GM12892 (cell line): ENCODE measurements at regions not wholly inside any gene's neighbourhood (a gene's known extent, or its start where the extent isn't known, plus 50 kb on each side); places are given as distances from the start of the nearest gene placed in this dataset.
A peak's percentile ranks its signal among the peaks of the same experiment; 100 is the strongest.
"Not testable (repeated sequence)": the region's sequence is repeated elsewhere in the genome, so short reads cannot be mapped to it uniquely, and the experiment has no call there.

Source experiments
- DNase-seq: peaks from one replicate; pipeline ENCODE4 v3.0.0; 2011; ENCODE audit not compliant: insufficient read length
- FAIRE-seq: peaks from 2 replicates; lab custom pipeline; 2011; peaks lifted over from hg19 to GRCh38; lab: Jason Lieb, UNC
- POLR2A ChIP-seq: IDR thresholded peaks from 2 replicates; pipeline ENCODE4 v1.6.1; 2011; ENCODE audit warnings: low read depth, low read length, control low read depth
- POLR2AphosphoS5 ChIP-seq: IDR thresholded peaks from 2 replicates; pipeline ENCODE4 v1.6.1; 2011; ENCODE audit warnings: low read depth, low read length, control low read depth
- TAF1 ChIP-seq: IDR thresholded peaks from 2 replicates; pipeline ENCODE4 v1.6.1; 2011; ENCODE audit warnings: low read depth, mild to moderate bottlenecking, control low read depth, low read length, borderline replicate concordance

DNA sequence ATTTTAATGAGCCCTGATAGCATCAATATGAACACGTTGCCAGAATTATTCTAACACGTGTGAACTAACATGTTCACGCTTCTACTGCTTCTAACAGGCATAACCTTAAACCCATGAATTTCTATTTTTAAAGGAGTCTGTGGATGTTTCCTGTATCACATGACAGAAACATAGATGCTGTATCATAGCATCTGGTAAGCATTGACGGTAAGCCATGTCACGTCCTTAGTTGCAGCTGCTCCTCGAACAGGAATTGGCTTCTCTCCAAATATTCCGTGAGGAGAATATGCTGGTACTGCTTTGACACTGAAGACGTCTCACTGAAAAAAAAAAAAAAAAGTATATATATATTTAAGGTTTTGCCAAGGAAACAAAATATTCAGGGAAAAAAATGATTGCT, 105.1 kb upstream of the MXRA5 start:
- DNase-seq (no peak), FAIRE-seq (no peak)
- TF ChIP-seq POLR2AphosphoS5 (no peak), TAF1 (no peak), POLR2A (no peak)

DNA sequence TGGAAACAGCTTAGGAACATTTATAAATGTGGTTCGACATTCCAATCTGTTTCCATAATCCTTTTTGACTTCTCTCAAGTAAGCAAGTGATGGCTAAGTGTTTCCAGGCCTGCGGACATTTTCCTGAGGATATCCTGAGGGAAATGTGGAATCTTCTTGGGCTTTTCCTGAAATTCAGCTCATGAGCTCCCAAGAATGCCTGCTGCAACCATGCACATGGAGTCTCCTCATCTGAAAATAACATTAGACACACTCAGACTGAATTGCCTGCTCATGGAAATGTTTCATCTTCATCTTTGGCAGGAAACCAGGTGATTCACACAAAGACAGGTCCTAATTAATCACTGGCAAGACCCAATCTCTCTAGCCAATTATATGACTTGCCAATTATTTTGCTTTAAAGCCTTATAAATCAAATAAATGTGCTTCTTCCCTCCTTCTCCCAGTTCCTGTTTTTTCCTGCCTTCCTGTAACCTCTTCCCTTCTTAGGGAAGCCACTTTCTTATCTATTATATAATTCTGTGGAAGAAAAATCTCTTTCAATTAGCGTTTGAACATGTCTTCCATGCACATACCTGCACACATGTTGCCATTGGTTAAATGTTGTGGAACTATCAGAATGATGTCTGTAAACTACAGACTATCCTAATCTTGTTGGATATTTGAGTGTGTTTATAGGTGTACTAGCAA, 104.6 kb upstream of the MXRA5 start:
- TF ChIP-seq TAF1: no peak
- TF ChIP-seq POLR2A: no peak
- TF ChIP-seq POLR2AphosphoS5: no peak
- no peak for DNase-seq
- FAIRE-seq: no peak

DNA sequence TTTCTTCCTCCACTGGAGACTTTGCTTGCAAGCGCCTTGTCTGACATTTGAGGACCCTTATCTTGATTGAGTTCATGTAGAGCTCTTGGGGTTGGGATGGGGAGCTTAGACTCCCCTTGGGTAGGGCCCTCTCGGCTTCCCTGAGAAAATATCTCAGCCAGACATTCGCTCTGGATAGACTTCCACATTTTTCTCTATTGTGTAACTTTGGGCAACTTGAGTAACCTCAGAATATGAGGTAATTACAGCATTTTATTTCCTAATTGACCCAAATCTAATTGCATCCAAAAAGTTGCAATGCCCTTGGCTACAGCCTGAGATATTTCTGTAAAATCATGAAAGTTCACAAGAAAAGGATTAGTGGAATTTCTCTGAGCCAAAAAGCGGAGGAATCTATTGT, 102.8 kb upstream of the MXRA5 start:
- DNase-seq (no peak), FAIRE-seq (no peak)
- TF ChIP-seq TAF1 (no peak), POLR2A (no peak), POLR2AphosphoS5 (no peak)

DNA sequence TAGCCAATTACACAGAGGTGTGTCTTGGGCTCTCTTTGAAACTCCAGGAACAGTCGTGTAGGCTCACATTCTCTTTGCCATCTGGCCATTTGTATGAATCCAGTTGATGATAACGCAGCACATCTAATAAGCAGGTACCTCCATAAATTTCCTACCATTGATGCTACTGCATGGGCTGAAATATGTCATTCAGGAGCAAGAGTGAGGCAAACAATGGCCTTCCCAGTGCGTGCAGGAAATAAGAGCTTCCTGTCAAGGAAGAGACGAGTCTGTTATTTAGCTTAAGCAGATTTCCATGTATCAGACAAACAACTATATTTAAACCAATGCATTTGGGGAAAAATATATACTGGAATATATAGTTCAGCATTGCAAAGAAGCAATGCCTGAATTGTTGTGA, 102.1 kb upstream of the MXRA5 start:
- TF ChIP-seq POLR2AphosphoS5: no peak
- no peak for TF ChIP-seq POLR2A
- TF ChIP-seq TAF1: no peak
- DNase-seq: no peak
- FAIRE-seq: no peak

DNA sequence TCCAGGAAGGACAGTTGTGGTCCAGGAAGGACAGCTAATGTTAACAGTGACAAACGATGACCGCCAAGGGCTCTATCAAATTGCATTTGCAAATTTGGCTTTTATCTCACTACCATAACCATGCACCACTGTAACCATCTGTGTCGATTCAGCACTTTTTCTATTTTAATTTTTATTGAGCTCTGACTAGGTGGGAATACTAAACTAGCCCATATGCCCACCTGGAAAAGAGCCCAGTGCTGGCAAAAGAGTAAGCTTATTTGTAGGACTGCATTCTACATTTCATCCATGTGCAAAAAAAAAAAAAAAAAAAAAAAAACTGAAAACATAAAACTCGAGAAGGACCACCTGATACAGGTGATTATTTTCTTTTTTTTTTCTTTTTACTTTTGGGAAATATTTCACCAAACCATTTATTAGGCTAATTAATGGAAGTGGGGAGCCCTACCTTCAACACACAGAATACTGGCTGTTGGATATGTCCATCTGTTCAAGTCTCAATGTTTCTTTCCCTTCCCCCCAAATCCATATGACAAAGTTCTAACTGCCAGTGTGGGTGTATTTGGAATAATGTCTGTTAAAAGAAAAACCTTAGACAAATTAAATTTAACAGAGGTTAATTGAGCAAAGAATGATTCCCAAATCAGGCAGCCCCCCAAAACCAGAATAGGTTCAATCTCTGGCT, 99.5 kb upstream of the MXRA5 start:
- FAIRE-seq (no peak), DNase-seq (no peak)
- TF ChIP-seq POLR2AphosphoS5: no peak
- TF ChIP-seq TAF1: no peak
- TF ChIP-seq POLR2A: no peak

DNA sequence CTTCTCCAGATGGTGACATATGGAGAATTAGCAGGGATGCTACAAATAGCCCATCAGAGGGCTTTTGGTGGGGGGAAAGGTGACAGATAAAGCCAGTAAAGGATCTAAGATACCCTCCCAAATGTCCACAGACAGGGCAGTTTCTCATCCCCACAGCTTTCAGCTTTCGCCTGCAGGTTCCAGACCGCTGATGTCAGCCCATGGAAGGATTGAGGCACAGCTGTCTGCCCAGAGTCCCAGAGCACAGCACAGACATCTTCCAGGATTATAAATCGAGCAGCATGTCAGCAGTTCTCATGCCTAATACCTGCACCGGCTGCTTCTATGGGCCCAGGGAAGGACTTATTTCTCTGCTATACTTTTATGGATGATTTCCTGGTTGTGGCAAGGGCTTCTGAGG, 96.7 kb upstream of the MXRA5 start:
- no peak for TF ChIP-seq POLR2AphosphoS5
- no peak for TF ChIP-seq POLR2A
- TF ChIP-seq TAF1: no peak
- no peak for FAIRE-seq
- no peak for DNase-seq

DNA sequence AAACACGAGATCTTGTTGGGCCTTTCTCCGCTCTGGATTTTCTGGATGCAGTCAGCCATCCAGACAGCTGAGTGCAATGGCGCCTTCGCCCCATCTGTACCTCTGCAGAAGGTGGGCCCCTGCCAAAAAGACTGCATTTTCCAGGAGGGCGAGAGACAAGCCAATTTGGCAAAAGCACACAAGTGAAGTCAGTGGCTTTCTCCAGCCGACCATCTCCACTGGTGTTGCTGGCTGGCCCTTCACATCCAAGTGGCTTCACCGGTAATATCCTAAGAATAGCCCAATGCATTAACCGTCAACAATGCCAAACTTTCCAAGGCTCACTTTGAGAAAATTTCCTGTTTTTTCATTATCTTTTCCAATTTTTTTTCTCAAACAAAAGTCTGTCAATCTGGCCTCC, 96.2 kb upstream of the MXRA5 start:
- DNase-seq (no peak), FAIRE-seq (no peak)
- TF ChIP-seq POLR2AphosphoS5 (no peak), POLR2A (no peak), TAF1 (no peak)

DNA sequence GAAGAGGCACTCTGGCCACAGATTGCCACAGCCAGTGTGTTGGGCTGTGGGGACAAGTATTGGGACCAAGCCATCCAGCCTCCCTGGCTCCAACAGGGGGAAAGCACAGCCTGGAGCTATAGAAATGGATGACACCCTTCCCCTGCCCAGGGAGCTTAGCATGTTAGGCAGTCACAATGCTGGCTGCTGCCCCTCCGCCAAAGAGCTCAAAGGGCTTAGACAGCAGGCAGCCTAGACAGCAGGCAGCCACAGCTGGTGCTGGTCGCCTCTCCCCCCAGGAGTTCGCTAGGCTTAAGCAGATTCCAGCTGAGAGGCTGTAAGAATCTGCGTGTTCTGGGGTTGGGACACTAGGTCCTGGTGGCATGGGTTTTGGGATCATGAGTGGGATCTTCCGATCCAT, 94.5 kb upstream of the MXRA5 start:
- TF ChIP-seq POLR2A (no peak), POLR2AphosphoS5 (no peak), TAF1 (no peak)
- DNase-seq (no peak), FAIRE-seq (no peak)

DNA sequence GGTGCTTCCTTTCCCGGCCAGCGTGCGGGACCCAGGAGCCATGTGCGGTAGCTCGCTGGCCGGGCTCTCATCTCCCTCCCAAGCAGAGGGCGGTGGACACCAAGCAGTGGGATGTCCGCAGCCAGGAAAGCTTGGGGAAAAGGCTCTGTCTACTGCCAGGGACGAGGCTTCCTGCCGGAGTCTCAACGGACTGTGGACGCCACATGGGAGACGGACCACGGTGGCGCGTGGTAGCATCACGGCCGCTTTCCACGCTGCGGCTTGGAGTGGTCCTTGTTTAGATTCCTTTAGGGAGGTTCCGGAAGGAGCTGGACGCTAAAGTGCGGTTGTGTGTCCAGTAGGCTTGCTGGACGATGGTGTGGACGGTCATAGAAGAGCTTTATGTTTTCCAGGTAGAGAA, 89.5 kb upstream of the MXRA5 start:
- not testable (repeated sequence) for FAIRE-seq

DNA sequence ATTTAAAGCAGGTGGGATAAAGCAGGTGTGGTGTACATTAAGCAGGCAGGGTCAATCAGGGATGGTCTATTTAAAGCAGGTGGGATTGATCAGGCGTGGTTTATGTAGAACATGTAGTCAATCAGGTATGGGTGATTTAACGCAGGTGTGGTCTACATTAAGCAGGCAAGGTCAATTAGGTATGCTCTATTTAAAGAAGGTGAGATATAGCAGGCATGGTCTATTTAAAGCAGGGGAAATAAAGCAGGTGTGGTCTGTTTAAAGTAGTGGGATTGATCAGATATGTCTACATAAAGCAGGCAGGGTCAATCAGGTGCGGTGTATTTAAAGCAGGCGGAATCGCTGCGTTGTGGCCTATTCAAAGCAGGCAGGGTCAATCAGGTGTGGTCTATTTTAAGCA, 88.6 kb upstream of the MXRA5 start:
- DNase-seq (no peak), FAIRE-seq (no peak)
- TF ChIP-seq TAF1 (no peak), POLR2AphosphoS5 (no peak), POLR2A (no peak)

More for the DNA sequence above, 89.5 kb upstream of the MXRA5 start:
- not testable (repeated sequence) for DNase-seq

DNA sequence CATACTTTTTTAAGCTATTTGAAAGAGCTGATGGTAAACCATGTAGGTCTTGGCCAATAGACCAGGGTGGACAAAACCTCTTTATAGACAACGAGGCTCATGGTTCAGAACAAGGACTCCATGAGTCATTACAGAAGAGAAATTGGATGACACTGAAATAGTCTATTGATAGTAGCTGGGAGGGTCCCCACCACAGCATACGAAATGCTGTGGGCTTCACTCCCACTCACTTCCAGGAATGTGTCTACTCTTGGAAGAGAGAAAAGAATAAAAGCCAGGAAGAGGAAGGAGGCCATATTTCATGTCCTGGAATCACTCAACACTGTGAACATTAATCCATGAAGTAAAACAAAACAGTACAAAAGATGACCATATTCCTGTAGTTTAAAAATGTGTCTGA, 82.3 kb upstream of the MXRA5 start:
- DNase-seq (no peak), FAIRE-seq (no peak)
- TF ChIP-seq POLR2AphosphoS5 (no peak), TAF1 (no peak), POLR2A (no peak)

DNA sequence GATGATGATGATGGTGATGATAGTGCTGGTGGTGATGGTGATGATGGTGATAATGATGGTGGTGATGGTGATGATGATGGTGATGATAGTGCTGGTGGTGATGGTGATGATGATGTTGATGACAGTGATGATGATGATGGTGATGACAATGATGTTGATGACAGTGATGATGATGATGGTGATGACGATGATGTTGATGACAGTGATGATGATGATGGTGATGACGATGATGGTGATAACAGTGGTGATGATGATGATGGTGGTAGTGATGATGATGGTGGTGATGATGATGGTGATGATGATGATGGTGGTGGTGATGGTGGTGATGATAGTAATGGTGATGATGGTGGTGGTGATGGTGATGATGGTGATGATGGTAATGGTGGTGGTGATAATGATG, 80.1 kb upstream of the MXRA5 start:
- FAIRE-seq (peak; percentile 17), DNase-seq (no peak)
- TF ChIP-seq POLR2A: no peak
- TF ChIP-seq TAF1: no peak
- TF ChIP-seq POLR2AphosphoS5: no peak

DNA sequence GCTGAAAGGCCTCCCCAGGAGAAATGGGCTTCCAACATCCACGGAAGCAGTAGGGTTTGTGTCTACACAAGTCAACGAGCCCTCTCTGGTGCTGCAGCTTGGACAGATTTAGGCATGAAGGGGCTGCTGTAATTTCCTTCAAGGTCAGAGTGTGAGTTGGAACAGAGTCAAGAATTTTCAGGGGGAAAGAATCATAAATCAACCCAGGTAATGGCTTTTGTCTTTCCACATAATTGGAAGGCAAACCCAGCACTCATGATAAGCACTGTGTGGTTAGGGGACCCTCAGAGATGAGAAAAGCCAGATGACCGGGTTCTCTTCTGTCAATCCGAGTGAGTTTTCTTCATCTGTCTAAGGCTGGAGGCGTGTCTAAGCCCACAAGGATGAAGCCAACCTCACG, 78.6 kb upstream of the MXRA5 start:
- FAIRE-seq (no peak), DNase-seq (no peak)

DNA sequence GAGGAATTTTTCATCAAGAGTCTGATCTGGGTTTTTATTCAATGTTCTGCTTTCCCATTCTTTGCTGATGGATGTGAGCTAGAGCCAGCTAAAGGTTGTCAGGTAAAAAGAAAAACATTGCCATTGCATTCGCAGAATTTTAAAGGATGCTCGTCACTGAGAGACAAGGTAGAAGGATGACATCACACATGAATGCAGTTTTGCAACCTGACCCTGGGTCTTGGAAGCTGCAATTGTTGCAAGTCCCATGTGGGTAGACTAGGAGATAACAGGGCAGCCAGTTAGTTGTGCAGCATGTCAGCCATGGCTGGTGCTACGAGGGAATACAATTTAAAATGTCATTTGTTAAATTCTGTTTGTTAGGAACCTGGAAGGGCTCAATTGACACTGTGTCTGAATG, 73.9 kb upstream of the MXRA5 start:
- no peak for TF ChIP-seq POLR2A
- no peak for TF ChIP-seq POLR2AphosphoS5
- no peak for TF ChIP-seq TAF1
- FAIRE-seq (no peak), DNase-seq (no peak)

More for the DNA sequence above, 78.6 kb upstream of the MXRA5 start:
- TF ChIP-seq POLR2A (no peak), TAF1 (no peak), POLR2AphosphoS5 (no peak)
